HCT116 (cell line): ENCODE measurements at regions not wholly inside any gene's neighbourhood (a gene's known extent, or its start where the extent isn't known, plus 50 kb on each side); places are given as distances from the start of the nearest gene placed in this dataset.

Experiments used
- ATAC-seq: fragments of 200-7000 bp; cut with Tn5 transposase; 2 replicates; pipeline ENCODE4 v1.9.1; 2020; ENCODE audit warnings: mild to moderate bottlenecking, moderate library complexity
- BruUV-seq: library from RNA; stranded (reverse); fragments of 400-500 nt; replicated peaks from 2 replicates; lab custom pipeline; 2021; lab: Mats Ljungman, UMichigan
- CTCF ChIA-PET: fragments of 300-600 bp; sonication (Branson Sonifier 250); formaldehyde crosslinking; loops from one replicate; lab custom pipeline; 2021; ENCODE audit warnings: antibody characterized with exemption; lab: Charles Lee
- POLR2A ChIA-PET: fragments of 300-600, 350-600 bp; sonication (Branson Sonifier 250); formaldehyde crosslinking; loops from one replicate; lab custom pipeline; 2021; ENCODE audit warnings: antibody characterized with exemption; lab: Charles Lee
- RAD21 ChIA-PET, 2 experiments: fragments of 300-600 bp; sonication (Branson Sonifier 250); formaldehyde crosslinking; loops; one replicate each; lab custom pipeline; 2023; ENCODE audit warnings: low total read pairs in 2 of 2; ENCODE audit not compliant: uncharacterized antibody in 2 of 2, unreplicated experiment in 2 of 2, low non-redundant PET in 1 of 2; lab: Charles Lee
- DNase-seq: peaks from one replicate; pipeline ENCODE4 v3.0.0-alpha.2; 2010; ENCODE audit warnings: low read depth, low spot score
- H2AFZ ChIP-seq: fragments of 200-600 bp; shearing (Covaris generic), sonication (generic); 2 replicates; pipeline ENCODE4 v1.6.1; 2017; ENCODE audit warnings: low read depth, mixed run types, mixed read lengths, antibody characterized with exemption, low read length; ENCODE audit not compliant: poor library complexity, severe bottlenecking
- H3K27ac ChIP-seq: 2 replicates; pipeline ENCODE4 v1.5.1; 2012; ENCODE audit warnings: low read depth, low read length
- H3K27me3 ChIP-seq: fragments of 200-600 bp; sonication (generic); 2 replicates; pipeline ENCODE4 v1.6.1; 2016; ENCODE audit warnings: mixed run types, low read length, mixed read lengths; ENCODE audit not compliant: insufficient read depth
- H3K36me3 ChIP-seq, 2 experiments: fragments of 200-500 bp in 1 of 2; fragments of 200-600 bp in 1 of 2; sonication (Bioruptor generic) in 1 of 2; sonication (generic) in 1 of 2; 2 replicates each; pipeline versions ENCODE4 v1.5.1 to v1.6.1; 2014 to 2016; ENCODE audit warnings: low read length in 2 of 2, inconsistent platforms in 1 of 2, mixed read lengths in 1 of 2, mixed run types in 1 of 2; ENCODE audit not compliant: insufficient read depth in 2 of 2, control insufficient read depth in 1 of 2
- H3K4me1 ChIP-seq, 2 experiments: fragments of 200-600 bp in 1 of 2; sonication (generic) in 1 of 2; 2 replicates each; pipeline versions ENCODE4 v1.5.1 to v1.6.1; 2012 to 2017; ENCODE audit warnings: low read length in 2 of 2, inconsistent platforms in 1 of 2, mild to moderate bottlenecking in 1 of 2, mixed read lengths in 1 of 2, mixed run types in 1 of 2, moderate library complexity in 1 of 2; ENCODE audit not compliant: insufficient read depth in 2 of 2, control insufficient read depth in 1 of 2
- H3K4me2 ChIP-seq: fragments of 200-600 bp; sonication (generic); 2 replicates; pipeline ENCODE4 v1.6.1; 2017; ENCODE audit warnings: mixed run types, low read length, mixed read lengths
- H3K4me3 ChIP-seq, 2 experiments: fragments of 200-600 bp in 1 of 2; sonication (generic) in 1 of 2; replicated peaks in 1 of 2; 2 replicates each; pipeline ENCODE4 v1.5.1; 2011 to 2016; ENCODE audit warnings: low read length in 2 of 2, control low read depth in 1 of 2, low read depth in 1 of 2, mild to moderate bottlenecking in 1 of 2, mixed read lengths in 1 of 2, mixed run types in 1 of 2
- H3K79me2 ChIP-seq: fragments of 200-600 bp; sonication (generic); 2 replicates; pipeline ENCODE4 v1.6.1; 2017; ENCODE audit warnings: mild to moderate bottlenecking, mixed run types, low read length, moderate library complexity, mixed read lengths; ENCODE audit not compliant: insufficient read depth
- H3K9ac ChIP-seq: fragments of 200-600 bp; sonication (generic); 2 replicates; pipeline ENCODE4 v1.6.1; 2016; ENCODE audit warnings: low read length, mixed read lengths
- H3K9me2 ChIP-seq: fragments of 200-600 bp; sonication (generic), shearing (Covaris generic); 2 replicates; pipeline ENCODE4 v1.6.1; 2017; ENCODE audit warnings: mixed run types, mild to moderate bottlenecking, moderate library complexity; ENCODE audit not compliant: insufficient read depth
- H3K9me3 ChIP-seq, 2 experiments: fragments of 200-500 bp in 1 of 2; fragments of 200-600 bp in 1 of 2; sonication (Bioruptor generic) in 1 of 2; sonication (generic) in 1 of 2; 2 replicates each; pipeline ENCODE4 v1.6.1; 2014 to 2017; ENCODE audit warnings: low read length in 2 of 2, mixed read lengths in 2 of 2, inconsistent platforms in 1 of 2, low read depth in 1 of 2, mild to moderate bottlenecking in 1 of 2, mixed run types in 1 of 2, moderate library complexity in 1 of 2; ENCODE audit not compliant: control insufficient read depth in 1 of 2, insufficient read depth in 1 of 2
- H4K20me1 ChIP-seq: fragments of 200-600 bp; sonication (generic), shearing (Covaris generic); 2 replicates; pipeline ENCODE4 v1.6.1; 2017; ENCODE audit warnings: mixed run types, mild to moderate bottlenecking, moderate library complexity; ENCODE audit not compliant: insufficient read depth
- CBX3 ChIP-seq: IDR thresholded peaks from 2 replicates; pipeline ENCODE4 v1.6.1; 2012; ENCODE audit warnings: low read depth
- CEBPB ChIP-seq: IDR thresholded peaks from 2 replicates; pipeline ENCODE4 v1.6.1; 2012; ENCODE audit warnings: low read depth
- EGR1 ChIP-seq: IDR thresholded peaks from 2 replicates; pipeline ENCODE4 v1.6.1; 2012; ENCODE audit warnings: low read depth
- EZH2phosphoT487 ChIP-seq: fragments of 200-600 bp; IDR thresholded peaks from 2 replicates; pipeline ENCODE4 v1.6.1; 2018; ENCODE audit warnings: antibody characterized with exemption, borderline replicate concordance
- JUND ChIP-seq: IDR thresholded peaks from 2 replicates; pipeline ENCODE4 v1.6.1; 2012
- POLR2A ChIP-seq: IDR thresholded peaks from 2 replicates; pipeline ENCODE4 v1.7.0; 2011; ENCODE audit warnings: borderline replicate concordance; ENCODE audit not compliant: insufficient read depth, insufficient read length; ENCODE audit errors: extremely low read depth
- POLR2AphosphoS5 ChIP-seq: IDR thresholded peaks from 2 replicates; pipeline ENCODE4 v1.6.1; 2011; ENCODE audit warnings: mild to moderate bottlenecking, low read depth, low read length, moderate library complexity
- RAD21 ChIP-seq: IDR thresholded peaks from 2 replicates; pipeline ENCODE4 v1.6.1; 2012; ENCODE audit warnings: low read depth, mild to moderate bottlenecking
- SIN3A ChIP-seq: IDR thresholded peaks from 2 replicates; pipeline ENCODE4 v1.6.1; 2012; ENCODE audit warnings: low read depth
- SP1 ChIP-seq: IDR thresholded peaks from 2 replicates; pipeline ENCODE4 v1.6.1; 2012; ENCODE audit warnings: low read depth
- SRF ChIP-seq: IDR thresholded peaks from 2 replicates; pipeline ENCODE4 v1.6.1; 2012; ENCODE audit warnings: low read depth
- TCF7L2 ChIP-seq: IDR thresholded peaks from 2 replicates; pipeline ENCODE4 v1.7.0; 2011; ENCODE audit warnings: borderline replicate concordance, inconsistent platforms; ENCODE audit not compliant: insufficient read depth, insufficient read length; ENCODE audit errors: extremely low read depth
- YY1 ChIP-seq: IDR thresholded peaks from 2 replicates; pipeline ENCODE4 v1.6.1; 2011; ENCODE audit warnings: low read length, low read depth, moderate library complexity, mild to moderate bottlenecking; ENCODE audit not compliant: insufficient replicate concordance; ENCODE audit errors: extremely low read depth
- ZFX ChIP-seq: fragments of 450-650 bp; IDR thresholded peaks from 2 replicates; pipeline ENCODE4 v1.6.1; 2017
- ZNF274 ChIP-seq: fragments of 200-500 bp; sonication (Bioruptor generic); IDR thresholded peaks from 2 replicates; pipeline ENCODE4 v1.6.1; 2014; ENCODE audit warnings: mild to moderate bottlenecking, low read depth, low read length, inconsistent platforms
- intact Hi-C: fragments of 100-400 bp; cut with micrococcal nuclease; formaldehyde crosslinking; loops from 2 replicates; pipeline ENCODE4 v1.10.0; 2022
- TF ChIP-seq, protein P1 (sequence below), 3 experiments: fragments of 200-600 bp in 1 of 3; sonication (generic) in 1 of 3; IDR thresholded peaks in 2 of 3; conservative IDR thresholded peaks in 1 of 3; 2 replicates each; pipeline ENCODE4 v1.5.1; 2012 to 2017; ENCODE audit warnings: low read depth in 2 of 3, low read length in 2 of 3, antibody characterized with exemption in 1 of 3, borderline replicate concordance in 1 of 3, control low read depth in 1 of 3, mild to moderate bottlenecking in 1 of 3, mixed read lengths in 1 of 3, mixed run types in 1 of 3, moderate library complexity in 1 of 3; ENCODE audit not compliant: insufficient read depth in 1 of 3
- TF ChIP-seq, protein P2 (sequence below): IDR thresholded peaks from 2 replicates; pipeline ENCODE4 v1.6.1; 2011; ENCODE audit warnings: mild to moderate bottlenecking, low read length, moderate library complexity; ENCODE audit not compliant: insufficient replicate concordance; ENCODE audit errors: extremely low read depth
- TF ChIP-seq, protein P3 (sequence below): IDR thresholded peaks from 2 replicates; pipeline ENCODE4 v1.6.1; 2012; ENCODE audit warnings: low read depth
- TF ChIP-seq, protein P4 (sequence below): IDR thresholded peaks from 2 replicates; pipeline ENCODE4 v1.6.1; 2012
- TF ChIP-seq, protein P5 (sequence below): IDR thresholded peaks from 2 replicates; pipeline ENCODE4 v1.6.1; 2012

DNA sequence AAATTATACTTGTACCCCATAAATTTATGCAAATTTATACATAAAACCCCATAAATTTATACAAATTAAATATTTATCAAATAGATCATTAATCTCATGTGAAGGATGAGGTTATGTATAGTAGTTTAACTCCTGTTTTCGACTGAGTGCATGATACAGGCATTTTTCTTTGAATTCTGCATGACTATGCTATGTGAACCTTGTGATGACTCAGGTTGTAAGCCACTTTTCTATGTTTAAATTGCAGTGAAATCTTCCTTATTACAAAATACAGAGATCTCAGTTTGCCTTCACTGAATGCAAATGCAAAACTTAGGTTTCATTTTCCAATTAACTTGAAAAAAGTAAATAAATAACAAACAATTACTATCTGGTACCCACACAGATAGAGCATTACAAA lies 843.7 kb downstream of the CDH11 start:
- ChIA-PET RAD21 (no interaction called here), POLR2A (no interaction called here), CTCF (no interaction called here)
- Histone ChIP-seq H3K9me3 (peaks cover 13 to 36% of the 10 kb centered on the region in 2 experiments; a peak in 3 of 4 replicates), H3K4me3 (no peak overlapping the region), H3K9ac (no peak overlapping the region), H4K20me1 (no peaks in the 10 kb centered on the region; the same call in 1 of the 2 replicates), H2AFZ (no peak overlapping the region), H3K79me2 (no peaks in the 10 kb centered on the region), H3K36me3 (no peaks in the 10 kb centered on the region), H3K27ac (no peak overlapping the region), H3K9me2 (no peaks in the 10 kb centered on the region), H3K4me2 (no peak overlapping the region), H3K27me3 (no peaks in the 10 kb centered on the region), H3K4me1 (no peaks in the 10 kb centered on the region)
- ATAC-seq (no peak), DNase-seq (no peak)
- intact Hi-C loops = no loop called here
- no TSS peak for BruUV-seq
- no peak for TF ChIP-seq ZFX
- TF ChIP-seq, protein P1, sequence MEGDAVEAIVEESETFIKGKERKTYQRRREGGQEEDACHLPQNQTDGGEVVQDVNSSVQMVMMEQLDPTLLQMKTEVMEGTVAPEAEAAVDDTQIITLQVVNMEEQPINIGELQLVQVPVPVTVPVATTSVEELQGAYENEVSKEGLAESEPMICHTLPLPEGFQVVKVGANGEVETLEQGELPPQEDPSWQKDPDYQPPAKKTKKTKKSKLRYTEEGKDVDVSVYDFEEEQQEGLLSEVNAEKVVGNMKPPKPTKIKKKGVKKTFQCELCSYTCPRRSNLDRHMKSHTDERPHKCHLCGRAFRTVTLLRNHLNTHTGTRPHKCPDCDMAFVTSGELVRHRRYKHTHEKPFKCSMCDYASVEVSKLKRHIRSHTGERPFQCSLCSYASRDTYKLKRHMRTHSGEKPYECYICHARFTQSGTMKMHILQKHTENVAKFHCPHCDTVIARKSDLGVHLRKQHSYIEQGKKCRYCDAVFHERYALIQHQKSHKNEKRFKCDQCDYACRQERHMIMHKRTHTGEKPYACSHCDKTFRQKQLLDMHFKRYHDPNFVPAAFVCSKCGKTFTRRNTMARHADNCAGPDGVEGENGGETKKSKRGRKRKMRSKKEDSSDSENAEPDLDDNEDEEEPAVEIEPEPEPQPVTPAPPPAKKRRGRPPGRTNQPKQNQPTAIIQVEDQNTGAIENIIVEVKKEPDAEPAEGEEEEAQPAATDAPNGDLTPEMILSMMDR (IDR thresholded peaks at IDR 0.05 in 2 of 3, conservative IDR thresholded peaks at IDR 0.05 in 1 of 3; ENCODE audit: borderline replicate concordance in 1 of 3, insufficient read depth in 1 of 3, low read depth in 2 of 3, low read length in 2 of 3) = no peak
- no peak for TF ChIP-seq TCF7L2
- no peak for TF ChIP-seq SIN3A
- no peak for TF ChIP-seq CBX3
- TF ChIP-seq, protein P2, sequence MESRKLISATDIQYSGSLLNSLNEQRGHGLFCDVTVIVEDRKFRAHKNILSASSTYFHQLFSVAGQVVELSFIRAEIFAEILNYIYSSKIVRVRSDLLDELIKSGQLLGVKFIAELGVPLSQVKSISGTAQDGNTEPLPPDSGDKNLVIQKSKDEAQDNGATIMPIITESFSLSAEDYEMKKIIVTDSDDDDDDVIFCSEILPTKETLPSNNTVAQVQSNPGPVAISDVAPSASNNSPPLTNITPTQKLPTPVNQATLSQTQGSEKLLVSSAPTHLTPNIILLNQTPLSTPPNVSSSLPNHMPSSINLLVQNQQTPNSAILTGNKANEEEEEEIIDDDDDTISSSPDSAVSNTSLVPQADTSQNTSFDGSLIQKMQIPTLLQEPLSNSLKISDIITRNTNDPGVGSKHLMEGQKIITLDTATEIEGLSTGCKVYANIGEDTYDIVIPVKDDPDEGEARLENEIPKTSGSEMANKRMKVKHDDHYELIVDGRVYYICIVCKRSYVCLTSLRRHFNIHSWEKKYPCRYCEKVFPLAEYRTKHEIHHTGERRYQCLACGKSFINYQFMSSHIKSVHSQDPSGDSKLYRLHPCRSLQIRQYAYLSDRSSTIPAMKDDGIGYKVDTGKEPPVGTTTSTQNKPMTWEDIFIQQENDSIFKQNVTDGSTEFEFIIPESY = no peak
- TF ChIP-seq YY1 = no peak
- TF ChIP-seq SP1 = no peak
- no peak for TF ChIP-seq POLR2AphosphoS5
- no peak for TF ChIP-seq CEBPB
- TF ChIP-seq, protein P3, sequence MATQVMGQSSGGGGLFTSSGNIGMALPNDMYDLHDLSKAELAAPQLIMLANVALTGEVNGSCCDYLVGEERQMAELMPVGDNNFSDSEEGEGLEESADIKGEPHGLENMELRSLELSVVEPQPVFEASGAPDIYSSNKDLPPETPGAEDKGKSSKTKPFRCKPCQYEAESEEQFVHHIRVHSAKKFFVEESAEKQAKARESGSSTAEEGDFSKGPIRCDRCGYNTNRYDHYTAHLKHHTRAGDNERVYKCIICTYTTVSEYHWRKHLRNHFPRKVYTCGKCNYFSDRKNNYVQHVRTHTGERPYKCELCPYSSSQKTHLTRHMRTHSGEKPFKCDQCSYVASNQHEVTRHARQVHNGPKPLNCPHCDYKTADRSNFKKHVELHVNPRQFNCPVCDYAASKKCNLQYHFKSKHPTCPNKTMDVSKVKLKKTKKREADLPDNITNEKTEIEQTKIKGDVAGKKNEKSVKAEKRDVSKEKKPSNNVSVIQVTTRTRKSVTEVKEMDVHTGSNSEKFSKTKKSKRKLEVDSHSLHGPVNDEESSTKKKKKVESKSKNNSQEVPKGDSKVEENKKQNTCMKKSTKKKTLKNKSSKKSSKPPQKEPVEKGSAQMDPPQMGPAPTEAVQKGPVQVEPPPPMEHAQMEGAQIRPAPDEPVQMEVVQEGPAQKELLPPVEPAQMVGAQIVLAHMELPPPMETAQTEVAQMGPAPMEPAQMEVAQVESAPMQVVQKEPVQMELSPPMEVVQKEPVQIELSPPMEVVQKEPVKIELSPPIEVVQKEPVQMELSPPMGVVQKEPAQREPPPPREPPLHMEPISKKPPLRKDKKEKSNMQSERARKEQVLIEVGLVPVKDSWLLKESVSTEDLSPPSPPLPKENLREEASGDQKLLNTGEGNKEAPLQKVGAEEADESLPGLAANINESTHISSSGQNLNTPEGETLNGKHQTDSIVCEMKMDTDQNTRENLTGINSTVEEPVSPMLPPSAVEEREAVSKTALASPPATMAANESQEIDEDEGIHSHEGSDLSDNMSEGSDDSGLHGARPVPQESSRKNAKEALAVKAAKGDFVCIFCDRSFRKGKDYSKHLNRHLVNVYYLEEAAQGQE = no peak
- no peak for TF ChIP-seq SRF
- TF ChIP-seq, protein P4, sequence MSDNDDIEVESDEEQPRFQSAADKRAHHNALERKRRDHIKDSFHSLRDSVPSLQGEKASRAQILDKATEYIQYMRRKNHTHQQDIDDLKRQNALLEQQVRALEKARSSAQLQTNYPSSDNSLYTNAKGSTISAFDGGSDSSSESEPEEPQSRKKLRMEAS = no peak
- TF ChIP-seq JUND = no peak
- TF ChIP-seq, protein P5, sequence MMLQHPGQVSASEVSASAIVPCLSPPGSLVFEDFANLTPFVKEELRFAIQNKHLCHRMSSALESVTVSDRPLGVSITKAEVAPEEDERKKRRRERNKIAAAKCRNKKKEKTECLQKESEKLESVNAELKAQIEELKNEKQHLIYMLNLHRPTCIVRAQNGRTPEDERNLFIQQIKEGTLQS = no peak
- no peak for TF ChIP-seq EGR1
- TF ChIP-seq ZNF274 = no peak
- no peak for TF ChIP-seq EZH2phosphoT487
- TF ChIP-seq POLR2A = no peak
- no peak for TF ChIP-seq RAD21
